ENCODE measurements at regions not wholly inside any gene's neighbourhood (a gene's known extent, or its start where the extent isn't known, plus 50 kb on each side); places are given as distances from the start of the nearest gene placed in this dataset.
"Not testable (repeated sequence)": the region's sequence is repeated elsewhere in the genome, so short reads cannot be mapped to it uniquely, and the experiment has no call there.

- no peaks in the 10 kb centered on the region for H3K27me3 ChIP-seq (ENCODE audit: control insufficient read depth, insufficient read depth, low read length)
- TF ChIP-seq CTCF (IDR thresholded peaks at IDR 0.05; ENCODE audit: insufficient read depth, low read length, poor library complexity, severe bottlenecking), result no peak
Measured at GRCh38 chr7:68247126-68247525, 1250.5 kb downstream of the TYW1 start.

GRCh38 chr7:68247571-68247970, 1250.9 kb downstream of the TYW1 start:
- Histone ChIP-seq H3K36me3 (ENCODE audit: control insufficient read depth, insufficient read depth, low read length) (no peaks in the 10 kb centered on the region), H3K4me3 (ENCODE audit: low read depth, low read length) (no peak overlapping the region), H3K27me3 (ENCODE audit: control insufficient read depth, insufficient read depth, low read length) (no peaks in the 10 kb centered on the region)
- TF ChIP-seq CTCF (IDR thresholded peaks at IDR 0.05; ENCODE audit: insufficient read depth, low read length, poor library complexity, severe bottlenecking), result no peak
- no peak for DNase-seq (ENCODE audit: low read depth)

More at GRCh38 chr7:68247126-68247525, 1250.5 kb downstream of the TYW1 start:
- Histone ChIP-seq H3K36me3 (ENCODE audit: control insufficient read depth, insufficient read depth, low read length) (no peaks in the 10 kb centered on the region), H3K4me3 (ENCODE audit: low read depth, low read length) (no peak overlapping the region)
- no peak for DNase-seq (ENCODE audit: low read depth)

- DNase-seq (ENCODE audit: low read depth), result no peak
- H3K36me3 ChIP-seq (ENCODE audit: control insufficient read depth, insufficient read depth, low read length), result no peaks in the 10 kb centered on the region
- H3K4me3 ChIP-seq (ENCODE audit: low read depth, low read length), result no peak overlapping the region
- no peaks in the 10 kb centered on the region for H3K27me3 ChIP-seq (ENCODE audit: control insufficient read depth, insufficient read depth, low read length)
- TF ChIP-seq CTCF (IDR thresholded peaks at IDR 0.05; ENCODE audit: insufficient read depth, low read length, poor library complexity, severe bottlenecking), result no peak
Measured at GRCh38 chr7:68248973-68249372, 1252.3 kb downstream of the TYW1 start.

- no peak for TF ChIP-seq CTCF (IDR thresholded peaks at IDR 0.05; ENCODE audit: insufficient read depth, low read length, poor library complexity, severe bottlenecking)
- no peak for DNase-seq (ENCODE audit: low read depth)
Measured at GRCh38 chr7:68249611-68250010, 1253.0 kb downstream of the TYW1 start.

GRCh38 chr7:68250143-68250542, 1253.5 kb downstream of the TYW1 start:
- Histone ChIP-seq H3K36me3 (ENCODE audit: control insufficient read depth, insufficient read depth, low read length) (no peaks in the 10 kb centered on the region), H3K27me3 (ENCODE audit: control insufficient read depth, insufficient read depth, low read length) (no peaks in the 10 kb centered on the region), H3K4me3 (ENCODE audit: low read depth, low read length) (no peak overlapping the region)
- DNase-seq (ENCODE audit: low read depth), result no peak
- TF ChIP-seq CTCF (IDR thresholded peaks at IDR 0.05; ENCODE audit: insufficient read depth, low read length, poor library complexity, severe bottlenecking), result no peak

More at GRCh38 chr7:68249611-68250010, 1253.0 kb downstream of the TYW1 start:
- H3K36me3 ChIP-seq (ENCODE audit: control insufficient read depth, insufficient read depth, low read length), result no peaks in the 10 kb centered on the region
- no peak overlapping the region for H3K4me3 ChIP-seq (ENCODE audit: low read depth, low read length)
- no peaks in the 10 kb centered on the region for H3K27me3 ChIP-seq (ENCODE audit: control insufficient read depth, insufficient read depth, low read length)

GRCh38 chr7:68254815-68255214, 1258.2 kb downstream of the TYW1 start:
- H3K36me3 ChIP-seq (ENCODE audit: control insufficient read depth, insufficient read depth, low read length); DNase-seq (ENCODE audit: low read depth); H3K4me3 ChIP-seq (ENCODE audit: low read depth, low read length); H3K27me3 ChIP-seq (ENCODE audit: control insufficient read depth, insufficient read depth, low read length): not testable (repeated sequence)
